HS-27A (cell line): ENCODE measurements at regions not wholly inside any gene's neighbourhood (a gene's known extent, or its start where the extent isn't known, plus 50 kb on each side); places are given as distances from the start of the nearest gene placed in this dataset.
"Not testable (repeated sequence)": the region's sequence is repeated elsewhere in the genome, so short reads cannot be mapped to it uniquely, and the experiment has no call there.

ENCODE experiments used
- DNase-seq: peaks from one replicate; pipeline ENCODE4 v3.0.0-alpha.2; 2012; ENCODE audit warnings: low read depth, missing footprints

DNA sequence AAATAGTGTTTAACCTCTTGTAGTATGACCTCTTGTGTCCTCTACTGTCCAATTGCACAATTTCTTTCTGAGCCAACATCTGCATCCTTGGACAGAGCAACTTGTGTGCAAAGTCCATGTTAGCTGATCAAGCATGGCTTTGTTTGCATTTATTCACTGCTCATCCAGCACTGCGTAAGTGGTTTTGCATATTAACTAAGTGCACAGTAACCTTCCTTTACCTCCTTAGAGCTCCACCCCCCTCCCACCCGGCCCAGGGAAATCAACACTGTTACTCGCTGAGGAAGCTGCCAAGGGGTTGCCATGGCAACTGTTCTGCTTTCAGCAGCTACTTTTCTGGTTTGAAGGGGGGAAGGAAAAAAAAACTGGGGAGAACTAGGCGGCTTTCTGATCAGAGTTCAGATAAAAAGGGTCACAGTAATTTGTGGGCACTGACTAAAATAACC, 153.5 kb upstream of the KLF12 start:
- DNase-seq = no peak

DNA sequence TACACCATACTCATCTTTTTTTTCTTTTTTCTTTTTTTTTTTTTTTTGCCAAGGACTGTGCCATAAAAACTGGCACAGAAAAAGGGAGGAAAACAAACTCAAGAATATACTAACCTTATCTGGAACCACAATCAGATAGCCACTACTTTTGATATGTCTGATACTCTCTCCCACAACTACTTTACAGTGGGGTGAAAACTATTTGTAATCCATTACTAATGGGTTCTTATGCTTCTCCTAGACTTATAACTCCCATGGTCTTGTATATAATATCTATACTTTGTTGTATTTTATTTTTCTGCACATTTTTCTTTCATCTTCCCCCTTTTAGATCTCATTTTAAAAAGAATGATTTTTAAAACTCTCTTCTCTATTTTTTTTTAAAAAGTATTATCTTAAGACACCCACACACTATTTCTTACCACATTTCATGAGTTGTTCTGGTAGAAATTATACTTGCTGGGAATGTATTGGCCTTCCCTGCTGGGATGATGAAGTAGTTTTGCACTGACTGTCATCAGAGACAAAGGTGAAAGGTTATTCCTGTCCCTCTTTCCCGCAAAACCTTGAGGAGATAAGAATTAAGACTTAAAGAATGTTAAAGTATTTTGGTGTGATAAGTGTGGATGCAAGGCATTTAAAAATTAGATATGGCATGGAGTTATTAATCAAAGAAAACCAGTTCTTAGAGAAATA, 146.7 kb upstream of the KLF12 start:
- no peak for DNase-seq

DNA sequence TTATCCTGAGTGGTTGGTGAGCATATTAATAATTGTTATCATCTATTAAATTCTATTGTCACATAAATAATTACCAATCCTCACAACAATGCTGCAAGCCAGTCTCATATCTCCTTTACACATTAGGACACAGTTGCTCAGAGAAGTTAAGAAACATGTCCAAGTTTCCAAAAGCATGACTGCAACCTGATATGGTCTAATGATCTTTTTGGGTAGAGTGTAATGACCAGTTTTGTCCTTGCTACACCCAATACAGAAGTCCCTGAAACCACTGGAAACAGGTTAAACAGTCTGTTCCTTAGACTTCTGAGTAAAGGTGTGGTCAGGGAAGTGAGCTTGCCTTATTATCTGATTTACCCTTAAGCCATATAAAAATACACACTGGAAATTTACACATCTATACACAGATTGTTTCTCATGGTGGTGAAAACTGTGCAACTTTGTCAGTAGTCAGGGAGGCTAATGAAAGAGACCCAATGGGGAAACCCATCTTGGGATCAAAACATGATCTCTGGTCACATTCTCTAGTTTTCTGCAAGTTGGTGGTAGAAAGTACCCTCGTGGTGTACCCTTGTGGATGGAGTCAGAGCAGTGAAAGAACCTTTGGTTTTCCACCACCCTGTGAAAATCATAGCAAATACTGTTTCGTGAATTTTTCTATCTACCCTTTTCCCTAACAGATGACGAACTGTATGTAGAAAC, 146.0 kb upstream of the KLF12 start:
- DNase-seq = no peak

DNA sequence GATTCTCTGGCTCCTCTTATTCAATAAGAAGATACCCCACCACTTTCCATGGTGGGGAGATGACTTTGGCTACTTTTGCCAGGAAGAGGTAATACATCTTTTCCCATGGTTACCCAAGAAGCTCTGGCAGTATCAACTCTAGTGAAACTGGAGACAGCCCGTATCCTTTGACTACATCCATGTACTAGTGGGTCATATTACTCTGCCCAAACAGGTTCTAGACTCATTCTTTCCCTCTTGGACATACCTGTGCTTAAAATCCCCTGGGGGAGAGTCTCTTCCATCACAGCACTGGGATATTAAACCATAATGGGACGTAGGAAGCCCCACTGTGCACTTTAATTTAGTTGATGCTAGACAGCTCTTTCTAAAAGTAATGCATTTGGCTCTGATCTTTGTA, 144.7 kb upstream of the KLF12 start:
- no peak for DNase-seq

DNA sequence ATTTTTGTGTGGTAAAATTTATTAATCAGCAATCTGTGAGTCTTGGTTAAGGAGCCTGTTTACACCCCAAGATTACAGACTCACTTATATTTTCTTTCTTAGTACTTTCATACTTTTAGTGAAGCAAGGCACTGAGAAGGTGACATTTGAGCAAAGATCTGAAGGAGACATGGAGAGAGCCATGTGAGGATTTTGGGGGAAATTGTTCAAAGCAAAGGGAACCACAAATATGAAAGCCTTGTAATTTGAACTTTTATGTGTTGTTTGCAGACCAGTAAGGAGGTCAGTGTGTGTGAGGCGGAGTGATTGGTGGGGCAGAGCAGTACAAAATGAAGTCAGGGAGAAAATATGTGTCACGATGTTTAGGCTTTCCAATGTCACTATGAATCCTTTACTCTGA, 140.7 kb upstream of the KLF12 start:
- peak; percentile 72 for DNase-seq

DNA sequence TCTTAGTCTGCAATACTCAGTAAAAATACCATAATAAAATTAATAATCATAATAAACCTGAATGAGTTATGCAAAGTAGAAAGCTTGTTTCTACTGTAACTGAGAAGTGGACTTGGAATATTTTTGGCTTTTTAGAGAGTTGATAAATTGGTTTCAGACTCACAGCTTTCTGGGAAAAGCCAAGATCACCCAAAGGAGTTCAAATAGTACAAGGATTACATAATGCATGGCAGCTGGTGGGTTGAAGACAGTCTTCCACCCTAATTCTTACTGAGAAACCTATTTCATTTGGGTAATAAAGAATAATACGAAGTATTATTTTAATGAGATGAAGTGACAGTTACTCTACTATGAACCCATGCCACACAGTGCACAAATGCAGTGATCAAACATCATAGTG, 139.4 kb upstream of the KLF12 start:
- no peak for DNase-seq

DNA sequence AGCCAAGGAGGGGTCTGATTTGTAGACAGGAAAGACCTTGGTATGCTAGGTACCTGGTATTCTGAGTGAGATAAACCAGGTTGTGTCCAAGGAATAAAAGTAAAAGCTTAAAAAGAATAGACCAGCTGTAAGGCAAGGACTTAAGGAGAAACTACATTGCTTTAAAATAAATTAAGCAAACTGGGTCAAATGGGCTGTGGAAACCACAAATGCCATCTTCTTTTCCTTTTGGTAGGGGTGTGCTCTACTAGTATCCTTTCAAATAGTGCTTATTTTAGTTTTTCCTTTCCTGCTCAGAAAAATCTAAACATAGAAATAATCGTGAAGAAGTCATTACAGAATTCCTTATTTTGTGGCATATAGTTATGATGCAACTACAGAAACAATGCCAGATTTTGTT, 138.6 kb upstream of the KLF12 start:
- no peak for DNase-seq

DNA sequence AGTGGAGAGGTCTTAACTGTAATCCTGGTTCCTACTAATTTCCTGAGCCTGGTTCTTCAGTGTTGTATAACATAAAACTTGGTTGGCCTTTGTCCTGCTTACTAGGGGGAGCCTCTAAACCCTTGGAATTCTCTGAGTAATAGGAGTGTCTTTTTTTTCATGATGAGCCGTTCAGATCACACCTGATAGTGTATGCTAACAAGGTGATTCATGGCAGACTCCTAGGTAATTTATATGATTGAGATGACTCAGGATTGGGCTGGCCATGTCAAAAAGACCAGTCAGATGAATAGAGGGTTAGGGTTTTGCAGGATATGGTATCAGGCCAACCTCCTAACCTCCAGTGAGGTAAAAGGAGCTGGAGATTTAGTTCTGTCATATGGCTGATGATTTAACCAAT, 135.8 kb upstream of the KLF12 start:
- no peak for DNase-seq

DNA sequence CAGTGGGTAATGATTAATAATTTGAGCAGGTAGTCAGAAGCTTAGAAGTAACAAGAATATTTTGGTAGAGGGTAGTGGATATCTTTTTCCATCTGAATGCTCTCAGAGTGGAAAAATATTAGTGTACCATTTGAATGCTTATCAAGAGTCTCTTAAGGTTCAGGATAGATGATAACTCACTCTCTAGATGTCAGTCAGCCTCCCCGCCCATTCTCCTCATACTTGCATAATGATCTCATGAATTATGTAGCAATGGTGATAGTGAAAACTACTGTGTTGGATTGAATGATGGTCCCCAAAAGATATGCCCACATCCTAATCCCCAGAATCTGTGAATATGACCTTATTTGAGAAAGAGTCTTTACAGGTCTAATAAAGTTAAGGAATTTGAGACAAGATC, 132.7 kb upstream of the KLF12 start:
- no peak for DNase-seq

DNA sequence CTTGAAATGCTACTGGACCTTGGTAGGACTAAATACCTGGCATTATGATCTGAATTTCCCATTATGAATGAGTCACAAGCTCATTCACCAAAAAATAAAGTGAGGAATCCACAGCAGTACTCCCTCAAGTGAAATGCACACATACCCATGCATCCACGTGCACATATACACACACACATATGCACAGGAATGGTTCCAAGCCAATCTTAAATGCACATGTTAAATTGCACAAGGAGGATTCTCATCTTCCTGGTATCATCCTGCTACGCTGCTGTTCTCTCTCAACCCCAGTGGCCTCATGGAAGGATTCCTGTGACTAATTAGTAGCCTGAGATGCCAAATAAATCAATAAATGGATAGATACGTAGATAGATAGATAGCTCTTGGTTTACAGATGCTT, 132.1 kb upstream of the KLF12 start:
- no peak for DNase-seq

DNA sequence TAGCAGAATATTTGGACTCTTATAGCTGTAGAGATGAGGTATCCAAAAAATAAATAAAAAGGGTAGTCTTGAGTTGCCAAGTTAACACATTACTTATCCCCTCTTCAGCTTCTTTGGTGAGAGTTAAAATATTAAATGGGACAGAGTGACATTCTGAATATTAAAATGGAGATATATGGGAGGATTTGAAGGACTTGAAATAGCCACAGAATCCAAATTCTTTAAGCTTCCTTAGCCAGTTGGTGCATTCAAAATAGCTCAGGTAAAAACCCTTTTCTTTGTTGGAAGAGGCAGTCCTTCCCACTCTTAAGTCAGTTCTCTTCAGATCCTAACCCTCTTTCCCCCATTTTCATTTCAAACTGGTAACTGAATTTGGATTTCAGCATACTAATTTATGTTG, 130.1 kb upstream of the KLF12 start:
- DNase-seq = no peak

DNA sequence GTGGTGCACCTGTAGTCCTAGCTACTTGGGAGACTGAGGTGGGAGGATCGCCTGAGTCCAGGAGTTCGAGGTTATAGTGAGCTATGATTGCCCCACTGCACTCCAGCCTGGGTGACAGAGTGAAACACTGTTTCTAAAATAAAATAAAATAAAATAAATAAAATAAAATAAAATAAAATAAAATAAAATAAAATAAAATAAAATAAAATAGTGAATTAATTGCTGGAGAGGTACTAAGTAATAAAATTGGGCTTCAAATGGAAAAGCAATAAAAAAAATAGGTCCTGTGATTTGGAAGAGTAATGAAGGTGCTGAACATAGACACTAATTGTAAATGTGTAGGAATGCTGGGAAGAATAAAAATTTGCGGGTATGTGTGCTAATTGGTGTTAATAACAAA, 126.2 kb upstream of the KLF12 start:
- not testable (repeated sequence) for DNase-seq

DNA sequence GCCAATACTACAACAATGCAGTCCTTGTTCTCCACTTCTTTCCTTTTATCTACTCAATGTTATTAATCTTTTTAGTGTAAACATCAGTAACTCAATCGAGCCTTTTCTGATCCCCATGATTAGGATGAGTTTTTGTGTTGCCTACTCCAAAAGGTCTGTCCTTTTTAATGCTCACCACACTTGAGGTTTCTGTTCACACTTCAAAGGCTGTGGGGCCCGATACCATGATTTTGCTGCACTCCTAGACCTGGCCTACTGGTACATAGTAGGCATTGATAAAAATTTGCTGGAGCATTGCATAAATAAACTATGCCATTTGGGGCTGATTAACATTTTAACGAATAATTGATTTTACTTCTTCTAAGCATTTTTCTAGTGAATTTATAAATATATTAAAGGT, 125.4 kb upstream of the KLF12 start:
- DNase-seq = no peak

DNA sequence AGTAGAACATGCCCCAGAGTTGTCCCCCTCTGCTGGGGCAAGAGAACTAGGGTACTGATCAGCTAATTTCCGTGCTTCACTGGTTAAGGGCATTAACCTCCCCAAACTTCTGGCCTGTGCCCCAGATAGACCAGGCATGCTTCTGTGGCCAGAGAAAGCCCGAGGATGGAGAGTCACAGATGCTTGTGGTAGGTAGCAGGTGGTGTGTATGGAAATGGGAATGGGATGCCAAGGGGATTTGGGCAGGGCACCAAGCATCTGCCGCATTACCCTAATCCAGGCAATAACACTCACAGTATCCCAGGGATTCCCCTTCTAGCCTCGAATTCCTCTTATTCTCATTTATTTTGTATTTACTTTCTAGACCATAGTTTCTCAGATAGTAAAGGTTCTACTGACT, 124.8 kb upstream of the KLF12 start:
- DNase-seq = no peak

DNA sequence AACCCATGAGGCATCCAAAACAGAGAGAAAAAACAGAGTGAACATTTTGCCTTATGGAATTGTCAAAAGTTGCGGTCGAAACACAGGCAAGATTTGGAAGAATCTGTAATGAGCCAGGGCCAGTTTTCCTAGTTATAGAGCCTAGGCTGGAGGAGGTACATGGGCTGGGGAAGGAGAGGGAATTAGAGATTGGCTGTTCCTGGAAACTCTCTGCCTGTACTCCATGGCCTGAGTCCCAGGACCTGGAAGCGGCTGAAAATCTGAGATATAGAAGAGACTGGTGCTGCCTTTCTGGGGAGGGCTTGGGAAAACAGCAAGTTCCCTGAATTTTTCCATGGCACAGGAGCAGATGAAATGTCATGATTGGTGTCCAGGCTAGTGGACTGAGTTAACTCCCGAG, 122.8 kb upstream of the KLF12 start:
- DNase-seq = no peak

DNA sequence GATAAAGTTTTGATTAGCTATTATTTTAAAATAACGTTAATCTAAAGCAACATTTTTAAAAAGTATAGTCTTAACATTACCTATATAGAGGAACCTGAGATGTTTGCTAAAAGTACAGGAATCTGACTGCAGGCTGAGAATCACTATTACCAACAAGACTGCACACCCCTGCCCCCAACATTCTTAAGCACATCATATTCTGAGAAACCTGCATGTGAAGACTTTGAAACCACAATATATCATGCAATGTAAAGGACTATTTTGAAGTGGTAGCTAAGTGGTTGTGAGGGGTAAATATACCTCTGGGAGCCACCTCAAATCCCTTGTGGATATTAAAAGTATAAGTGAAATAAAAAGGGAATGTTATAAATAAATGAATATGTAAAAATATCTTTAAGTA, 119.0 kb upstream of the KLF12 start:
- no peak for DNase-seq

DNA sequence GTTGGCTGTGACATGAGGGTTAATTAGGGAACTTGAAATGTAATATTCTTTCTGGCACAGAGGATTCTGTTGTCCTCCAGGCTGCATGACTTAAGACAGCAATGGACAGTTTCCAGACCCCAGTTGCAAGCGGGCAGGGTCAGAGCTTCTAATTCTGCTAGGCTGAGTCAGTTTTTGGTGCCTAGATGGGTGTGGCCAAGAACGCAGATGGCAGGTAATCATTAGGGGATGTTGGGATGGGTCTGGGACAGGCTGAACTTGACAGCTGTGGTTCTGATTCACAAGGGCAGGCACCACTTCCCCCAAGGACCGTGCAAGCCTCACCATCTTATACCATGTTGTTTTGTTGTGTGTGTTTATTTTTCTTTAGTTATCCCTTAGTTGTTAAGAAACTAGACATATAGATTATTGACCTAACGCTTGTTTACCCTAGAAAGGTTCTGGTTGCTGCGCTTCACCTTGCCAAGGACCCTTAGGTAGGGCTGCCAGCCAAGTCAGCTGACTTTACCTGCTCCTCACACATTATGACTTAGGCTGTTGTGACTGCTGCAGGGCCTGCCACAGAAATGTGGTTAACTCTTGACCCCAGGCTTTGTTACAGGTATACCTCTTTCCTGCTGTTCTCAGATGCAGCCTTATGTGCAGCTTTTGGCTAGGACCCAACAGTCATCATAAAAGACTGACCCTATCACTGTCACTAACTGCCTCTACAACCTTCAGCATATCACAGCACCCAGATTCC, 117.7 kb upstream of the KLF12 start:
- no peak for DNase-seq

DNA sequence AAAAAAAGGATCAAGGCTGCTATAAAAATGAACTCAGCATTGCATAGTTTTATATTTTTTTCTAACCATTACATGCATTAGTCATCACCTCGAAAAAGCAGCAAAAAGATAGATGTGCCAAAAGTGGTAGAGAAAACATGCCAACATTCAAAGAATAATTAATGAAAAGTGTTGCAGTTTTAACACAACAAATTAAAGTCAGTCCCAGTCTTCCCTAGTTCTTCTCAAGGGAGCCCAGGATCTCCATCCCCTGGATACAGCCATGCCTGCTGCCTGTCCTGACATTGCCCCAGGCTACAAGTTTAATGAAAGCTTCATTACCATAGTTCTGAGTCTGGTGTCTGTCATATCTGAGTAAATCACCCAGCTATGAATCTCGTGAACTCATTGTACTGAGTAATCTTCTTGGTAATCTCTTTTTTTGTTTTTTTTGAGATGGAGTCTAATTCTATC, 116.6 kb upstream of the KLF12 start:
- no peak for DNase-seq

DNA sequence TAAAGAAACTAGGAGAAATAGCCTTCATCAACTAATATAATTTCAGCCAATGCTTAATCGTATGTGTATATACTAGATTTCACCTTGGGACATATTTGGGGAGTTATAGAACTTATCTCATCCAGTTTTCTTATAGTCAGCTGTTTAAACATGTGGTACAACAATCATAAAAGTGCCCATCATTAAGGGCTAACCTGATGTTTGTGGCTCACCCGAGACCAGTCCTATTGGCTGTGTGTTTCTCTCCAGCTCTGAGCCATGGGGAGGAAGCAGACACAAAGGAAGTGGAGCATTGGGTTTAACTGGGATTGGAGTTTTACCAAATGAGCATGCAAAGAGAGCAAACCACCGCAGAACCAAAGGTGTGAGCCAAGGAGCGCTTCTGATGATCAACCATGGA, 114.3 kb upstream of the KLF12 start:
- no peak for DNase-seq

DNA sequence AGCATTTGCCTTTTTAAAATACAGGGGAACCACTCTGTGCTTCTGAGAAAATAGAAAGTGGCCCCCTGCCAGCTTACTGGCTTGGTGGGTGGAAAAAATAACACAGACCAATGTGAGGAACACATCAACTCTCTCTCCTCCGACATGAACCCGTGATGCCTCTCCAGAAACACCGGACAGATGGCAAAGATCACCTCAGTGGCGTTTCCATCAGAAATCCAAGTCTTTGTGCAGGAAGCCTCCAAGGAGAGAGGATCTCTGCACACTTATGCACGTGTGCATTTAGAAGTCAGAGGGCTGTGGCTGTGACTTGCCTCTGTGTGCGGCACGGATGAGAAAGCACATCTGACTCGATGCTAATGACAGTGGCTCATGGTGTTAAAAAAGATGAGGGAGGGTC, 112.3 kb upstream of the KLF12 start:
- no peak for DNase-seq

DNA sequence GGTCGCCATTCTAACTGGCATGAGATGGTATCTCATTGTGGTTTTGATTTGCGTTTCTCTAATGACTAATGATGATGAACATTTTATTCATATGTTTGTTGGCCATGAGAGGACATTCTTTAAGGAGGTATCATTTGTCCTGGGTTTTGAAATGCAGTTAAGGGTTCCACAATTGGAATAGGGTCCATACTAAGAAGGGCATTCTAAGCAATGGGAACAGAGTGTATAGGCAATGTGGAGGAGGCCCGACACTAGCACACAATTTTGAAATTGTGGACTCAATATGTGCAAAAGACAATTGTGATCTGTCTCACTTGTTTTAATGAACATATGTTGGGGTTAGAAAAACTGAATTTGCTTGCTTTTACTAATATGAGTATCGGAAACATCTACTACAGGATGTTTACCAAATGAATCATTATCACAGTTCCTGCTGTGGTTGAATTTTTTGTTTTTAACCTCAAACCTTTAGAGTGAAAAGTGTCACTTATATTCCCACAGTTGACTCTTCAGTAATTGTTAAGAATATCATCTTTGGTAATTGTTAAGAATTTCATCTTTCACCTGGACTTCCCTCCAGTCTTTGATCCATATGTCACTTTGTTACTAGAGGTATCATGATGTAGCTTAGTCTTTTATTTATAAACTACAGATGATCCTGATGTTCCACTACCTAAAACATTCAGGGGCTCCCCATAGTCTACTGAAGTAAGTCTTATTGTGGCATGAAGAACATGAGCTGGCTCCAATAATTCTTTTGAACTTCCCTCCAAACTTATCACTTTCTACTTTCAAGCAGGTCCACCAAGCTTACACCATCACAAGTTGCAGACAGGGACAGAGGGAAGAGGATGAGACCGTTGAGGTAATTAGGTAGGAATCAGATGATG, 109.7 kb upstream of the KLF12 start:
- peak; percentile 73 for DNase-seq

DNA sequence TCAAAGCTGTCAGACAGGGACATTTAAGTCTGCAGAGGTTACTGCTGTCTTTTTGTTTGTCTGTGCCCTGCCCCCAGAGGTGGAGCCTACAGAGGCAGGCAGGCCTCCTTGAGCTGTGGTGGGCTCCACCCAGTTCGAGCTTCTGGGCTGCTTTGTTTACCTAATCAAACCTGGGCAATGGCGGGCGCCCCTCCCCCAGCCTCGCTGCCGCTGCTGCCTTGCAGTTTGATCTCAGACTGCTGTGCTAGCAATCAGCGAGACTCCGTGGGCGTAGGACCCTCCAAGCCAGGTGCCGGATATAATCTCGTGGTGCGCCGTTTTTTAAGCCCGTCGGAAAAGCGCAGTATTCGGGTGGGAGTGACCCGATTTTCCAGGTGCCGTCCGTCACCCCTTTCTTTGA, 107.1 kb upstream of the KLF12 start:
- DNase-seq = not testable (repeated sequence)
